ENCODE measurements at regions not wholly inside any gene's neighbourhood (a gene's known extent, or its start where the extent isn't known, plus 50 kb on each side); places are given as distances from the start of the nearest gene placed in this dataset.
A peak's percentile ranks its signal among the peaks of the same experiment; 100 is the strongest.

DNA sequence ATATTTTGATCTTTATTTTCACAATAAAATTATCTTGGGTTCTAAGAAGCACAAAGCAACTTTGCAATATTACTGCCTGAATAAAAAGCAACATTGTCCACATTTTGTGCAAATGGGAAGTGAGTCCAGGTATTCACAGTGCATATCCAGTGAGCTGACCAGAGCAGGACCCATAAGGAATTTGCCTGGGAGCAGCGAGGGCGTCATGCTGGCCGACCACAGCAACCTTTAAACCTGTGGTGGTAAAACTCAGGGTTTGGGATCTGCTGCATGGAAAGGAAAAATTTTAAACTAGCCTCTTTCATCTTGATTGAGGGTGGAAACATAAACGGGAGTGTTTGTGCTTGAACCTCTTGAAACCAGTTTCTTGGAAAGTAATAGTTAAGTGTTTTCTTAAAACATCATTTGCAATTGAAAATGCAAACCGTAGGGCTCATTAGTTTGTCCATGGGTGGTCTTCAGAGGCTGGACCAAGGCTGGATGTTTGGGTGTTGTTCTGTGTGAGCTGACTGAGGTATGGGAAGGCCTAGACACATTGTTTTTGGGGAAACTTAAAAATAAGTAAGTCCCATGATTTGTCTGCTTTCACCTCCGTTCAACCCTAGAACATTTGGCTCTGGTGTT, 85.0 kb upstream of the ANKH start:
- TF ChIP-seq GATA3 (IDR thresholded peaks at IDR 0.05; ENCODE audit: low read depth, low read length) (no peak), GATA2 (IDR thresholded peaks at IDR 0.05; ENCODE audit: low read depth, low read length) (no peak)

- TF ChIP-seq GATA2 (IDR thresholded peaks at IDR 0.05; ENCODE audit: low read depth, low read length) (peak; percentile 81), GATA3 (IDR thresholded peaks at IDR 0.05; ENCODE audit: low read depth, low read length) (peak; percentile 54; the same call in 1 of the 2 replicates)
Observed at GRCh38 chr5:14954616-14955343, 83.2 kb upstream of the ANKH start.

- no peak for TF ChIP-seq GATA2 (IDR thresholded peaks at IDR 0.05; ENCODE audit: low read depth, low read length)
- TF ChIP-seq GATA3 (IDR thresholded peaks at IDR 0.05; ENCODE audit: low read depth, low read length), result no peak
Observed at GRCh38 chr5:14954216-14954615, 82.6 kb upstream of the ANKH start.

DNA sequence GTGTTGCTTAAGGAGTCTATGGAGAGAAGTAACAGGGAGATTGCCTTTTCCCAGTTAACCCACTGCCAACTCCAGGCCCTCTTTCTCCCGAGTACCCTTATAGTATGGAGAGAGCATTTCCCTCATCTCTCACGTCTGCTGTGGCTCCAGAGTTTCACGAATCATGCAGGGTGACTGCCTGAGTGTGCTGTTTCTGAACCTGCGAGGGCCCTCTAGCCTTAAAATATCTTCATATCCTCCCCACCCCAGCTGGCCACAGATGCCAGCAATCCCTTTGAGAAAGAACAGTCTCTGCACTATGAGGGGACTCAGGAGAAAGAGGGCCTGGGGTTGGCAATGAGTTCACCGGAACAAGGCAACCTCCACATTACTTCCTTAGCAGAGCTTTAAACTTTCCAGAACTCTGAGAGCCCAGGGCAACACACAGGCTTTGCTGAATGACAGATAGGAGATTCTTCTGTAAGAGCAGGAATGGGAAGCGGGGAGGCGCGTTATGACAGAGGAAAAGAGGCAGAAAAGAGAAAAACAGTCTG, 81.6 kb upstream of the ANKH start:
- TF ChIP-seq GATA3 (IDR thresholded peaks at IDR 0.05; ENCODE audit: low read depth, low read length) (no peak), GATA2 (IDR thresholded peaks at IDR 0.05; ENCODE audit: low read depth, low read length) (no peak)

DNA sequence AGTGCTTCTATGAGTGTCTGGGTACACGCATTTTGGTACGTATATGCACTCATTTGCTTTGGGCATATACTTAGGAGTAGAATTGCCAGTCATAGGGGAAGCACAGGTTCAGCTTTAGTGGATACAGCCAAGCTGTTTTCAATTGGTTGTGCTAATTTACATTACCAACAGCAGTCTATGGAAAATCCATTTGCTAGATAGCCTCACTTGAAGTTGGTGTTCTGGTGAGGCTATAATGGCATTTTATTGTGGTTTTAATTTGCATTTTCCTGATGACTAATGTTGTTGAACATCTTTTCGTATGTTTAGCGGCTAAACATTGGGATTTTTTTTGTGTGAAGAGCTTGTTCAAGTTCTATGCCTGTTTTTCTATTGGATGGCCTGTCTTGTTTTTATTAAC, 76.8 kb upstream of the ANKH start:
- TF ChIP-seq GATA3 (IDR thresholded peaks at IDR 0.05; ENCODE audit: low read depth, low read length) (no peak), GATA2 (IDR thresholded peaks at IDR 0.05; ENCODE audit: low read depth, low read length) (no peak)

GRCh38 chr5:14946815-14947620, 75.4 kb upstream of the ANKH start:
- TF ChIP-seq GATA2 (IDR thresholded peaks at IDR 0.05; ENCODE audit: low read depth, low read length) (no peak), GATA3 (IDR thresholded peaks at IDR 0.05; ENCODE audit: low read depth, low read length) (no peak)

DNA sequence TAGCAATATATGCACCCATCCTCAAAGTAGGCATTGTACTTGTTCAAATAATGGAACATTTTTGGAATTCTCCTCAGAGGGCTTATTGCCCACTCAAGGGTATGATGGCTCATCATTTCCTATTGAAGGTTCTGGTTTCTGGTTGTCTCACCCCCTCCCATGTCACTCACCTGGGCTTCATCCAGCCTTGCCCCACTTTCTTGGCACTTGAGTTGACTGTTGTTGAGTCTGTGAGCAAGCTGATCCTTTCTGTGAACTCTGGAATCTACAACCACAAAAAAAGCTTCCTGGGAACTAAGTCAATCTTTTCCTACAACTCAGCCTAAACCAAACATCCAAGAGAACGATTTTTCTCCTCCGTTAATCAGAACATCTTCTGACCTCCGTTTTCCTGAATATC, 73.9 kb upstream of the ANKH start:
- TF ChIP-seq GATA2 (IDR thresholded peaks at IDR 0.05; ENCODE audit: low read depth, low read length) (no peak), GATA3 (IDR thresholded peaks at IDR 0.05; ENCODE audit: low read depth, low read length) (no peak)

DNA sequence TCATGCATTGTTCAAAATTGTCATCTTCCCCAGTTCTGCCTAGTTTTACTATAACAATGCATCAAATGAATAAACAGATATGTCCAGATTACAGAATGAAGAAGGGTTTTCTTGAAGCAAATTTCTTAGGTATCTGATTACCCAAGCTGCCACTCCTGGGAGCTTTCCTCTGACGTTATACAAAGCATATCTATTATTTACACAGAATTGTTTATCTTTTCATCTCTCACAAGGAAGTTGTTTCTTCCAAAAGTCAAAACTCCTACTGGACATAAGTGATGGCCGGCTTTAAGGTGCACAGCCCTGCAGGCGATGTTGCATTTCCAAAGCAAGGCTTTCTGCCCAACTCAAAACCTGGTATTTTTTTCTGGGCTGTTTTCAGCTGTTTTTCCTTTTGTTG, 73.4 kb upstream of the ANKH start:
- TF ChIP-seq GATA3 (IDR thresholded peaks at IDR 0.05; ENCODE audit: low read depth, low read length) (no peak), GATA2 (IDR thresholded peaks at IDR 0.05; ENCODE audit: low read depth, low read length) (no peak)

DNA sequence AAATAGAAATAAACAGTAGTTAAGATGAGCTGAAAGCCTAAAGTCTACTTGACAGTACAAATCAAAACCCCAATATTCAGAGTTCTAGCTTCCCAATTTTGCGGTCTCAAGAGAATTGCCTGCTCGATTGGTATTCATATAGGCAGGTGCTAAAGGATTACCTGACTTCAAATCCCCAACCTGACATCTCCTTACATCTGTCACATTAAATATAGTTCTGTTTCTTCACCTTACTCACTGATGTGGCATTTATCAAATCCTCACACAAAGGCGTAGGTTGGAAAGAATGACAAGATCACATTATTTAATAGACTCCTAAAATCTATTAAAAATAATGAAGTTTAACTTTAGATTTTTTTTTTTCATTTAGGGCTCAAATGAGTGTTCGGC, 72.8 kb upstream of the ANKH start:
- TF ChIP-seq GATA2 (IDR thresholded peaks at IDR 0.05; ENCODE audit: low read depth, low read length), result no peak
- TF ChIP-seq GATA3 (IDR thresholded peaks at IDR 0.05; ENCODE audit: low read depth, low read length), result no peak

- peak; percentile 47; the same call in 1 of the 2 replicates for TF ChIP-seq GATA2 (IDR thresholded peaks at IDR 0.05; ENCODE audit: low read depth, low read length)
- no peak for TF ChIP-seq GATA3 (IDR thresholded peaks at IDR 0.05; ENCODE audit: low read depth, low read length)
Observed at GRCh38 chr5:14942212-14942611, 70.6 kb upstream of the ANKH start.

- no peak for TF ChIP-seq GATA3 (IDR thresholded peaks at IDR 0.05; ENCODE audit: low read depth, low read length)
Observed at GRCh38 chr5:14937254-14937653, 65.7 kb upstream of the ANKH start.

GRCh38 chr5:14936588-14936987, 65.0 kb upstream of the ANKH start:
- TF ChIP-seq GATA3 (IDR thresholded peaks at IDR 0.05; ENCODE audit: low read depth, low read length) (no peak), GATA2 (IDR thresholded peaks at IDR 0.05; ENCODE audit: low read depth, low read length) (no peak)

GRCh38 chr5:14935341-14935740, 63.8 kb upstream of the ANKH start:
- TF ChIP-seq GATA2 (IDR thresholded peaks at IDR 0.05; ENCODE audit: low read depth, low read length) (no peak), GATA3 (IDR thresholded peaks at IDR 0.05; ENCODE audit: low read depth, low read length) (no peak)

GRCh38 chr5:14932902-14933469, 61.4 kb upstream of the ANKH start:
- TF ChIP-seq GATA3 (IDR thresholded peaks at IDR 0.05; ENCODE audit: low read depth, low read length) (no peak), GATA2 (IDR thresholded peaks at IDR 0.05; ENCODE audit: low read depth, low read length) (no peak)
